ENCODE measurements at regions not wholly inside any gene's neighbourhood (a gene's known extent, or its start where the extent isn't known, plus 50 kb on each side); places are given as distances from the start of the nearest gene placed in this dataset.

GRCh38 chr11:69375316-69376154 lies 81.6 kb downstream of the MYEOV start:
- TF ChIP-seq POLR2A (IDR thresholded peaks at IDR 0.05), result no peak
- TF ChIP-seq, protein P1, sequence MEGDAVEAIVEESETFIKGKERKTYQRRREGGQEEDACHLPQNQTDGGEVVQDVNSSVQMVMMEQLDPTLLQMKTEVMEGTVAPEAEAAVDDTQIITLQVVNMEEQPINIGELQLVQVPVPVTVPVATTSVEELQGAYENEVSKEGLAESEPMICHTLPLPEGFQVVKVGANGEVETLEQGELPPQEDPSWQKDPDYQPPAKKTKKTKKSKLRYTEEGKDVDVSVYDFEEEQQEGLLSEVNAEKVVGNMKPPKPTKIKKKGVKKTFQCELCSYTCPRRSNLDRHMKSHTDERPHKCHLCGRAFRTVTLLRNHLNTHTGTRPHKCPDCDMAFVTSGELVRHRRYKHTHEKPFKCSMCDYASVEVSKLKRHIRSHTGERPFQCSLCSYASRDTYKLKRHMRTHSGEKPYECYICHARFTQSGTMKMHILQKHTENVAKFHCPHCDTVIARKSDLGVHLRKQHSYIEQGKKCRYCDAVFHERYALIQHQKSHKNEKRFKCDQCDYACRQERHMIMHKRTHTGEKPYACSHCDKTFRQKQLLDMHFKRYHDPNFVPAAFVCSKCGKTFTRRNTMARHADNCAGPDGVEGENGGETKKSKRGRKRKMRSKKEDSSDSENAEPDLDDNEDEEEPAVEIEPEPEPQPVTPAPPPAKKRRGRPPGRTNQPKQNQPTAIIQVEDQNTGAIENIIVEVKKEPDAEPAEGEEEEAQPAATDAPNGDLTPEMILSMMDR (IDR thresholded peaks at IDR 0.05), result no peak
- peak in 1 of 2 donors; percentile 5 for TF ChIP-seq EP300 (IDR thresholded peaks at IDR 0.05)
